ENCODE measurements at regions not wholly inside any gene's neighbourhood (a gene's known extent, or its start where the extent isn't known, plus 50 kb on each side); places are given as distances from the start of the nearest gene placed in this dataset.

- TF ChIP-seq CTCF (conservative IDR thresholded peaks at IDR 0.05 in 1 of 2, IDR thresholded peaks at IDR 0.05 in 1 of 2; ENCODE audit: low read depth in 1 of 2, low read length in 2 of 2) (no peak), EZH2 (IDR thresholded peaks at IDR 0.05; ENCODE audit: low read length, missing control alignments) (no peak)
- Histone ChIP-seq H3K9ac (ENCODE audit: insufficient read depth, low read length) (no peak overlapping the region), H3K27me3 (ENCODE audit: control insufficient read depth, insufficient read depth, low read length) (no peaks in the 10 kb centered on the region), H2AFZ (ENCODE audit: low read length) (no peak overlapping the region), H3K27ac (ENCODE audit: insufficient read depth, low read length) (no peak overlapping the region), H3K36me3 (ENCODE audit: control insufficient read depth, insufficient read depth, low read length) (no peaks in the 10 kb centered on the region), H4K20me1 (ENCODE audit: control insufficient read depth, extremely low read depth, insufficient read depth, low read length) (no peaks in the 10 kb centered on the region), H3K4me2 (ENCODE audit: extremely low read depth, insufficient read depth, low read length) (no peak overlapping the region), H3K79me2 (ENCODE audit: control insufficient read depth, insufficient read depth, low read length) (no peaks in the 10 kb centered on the region), H3K4me3 (replicated peaks in 1 of 4; ENCODE audit: control extremely low read depth in 1 of 4, insufficient read depth in 1 of 4, low read depth in 3 of 4, low read length in 4 of 4) (no peak overlapping the region), H3K9me3 (ENCODE audit: control insufficient read depth, insufficient read depth, low read depth, low read length) (no peaks in the 10 kb centered on the region), H3K4me1 (ENCODE audit: control insufficient read depth, extremely low read depth, insufficient read depth, low read length) (no peaks in the 10 kb centered on the region)
- no peak for DNase-seq (ENCODE audit: low read depth in 2 of 2)
These were observed 86.6 kb upstream of the FRMD6 start for GRCh38 chr14:51564986-51565604.

GRCh38 chr14:51566831-51567582, 84.7 kb upstream of the FRMD6 start:
- Histone ChIP-seq H3K36me3 (ENCODE audit: control insufficient read depth, insufficient read depth, low read length) (no peaks in the 10 kb centered on the region), H3K9me3 (ENCODE audit: control insufficient read depth, insufficient read depth, low read depth, low read length) (no peaks in the 10 kb centered on the region), H4K20me1 (ENCODE audit: control insufficient read depth, extremely low read depth, insufficient read depth, low read length) (no peaks in the 10 kb centered on the region), H3K79me2 (ENCODE audit: control insufficient read depth, insufficient read depth, low read length) (no peaks in the 10 kb centered on the region), H3K4me3 (replicated peaks in 1 of 4; ENCODE audit: control extremely low read depth in 1 of 4, insufficient read depth in 1 of 4, low read depth in 3 of 4, low read length in 4 of 4) (no peak overlapping the region), H3K4me2 (ENCODE audit: extremely low read depth, insufficient read depth, low read length) (no peak overlapping the region), H2AFZ (ENCODE audit: low read length) (no peak overlapping the region), H3K9ac (ENCODE audit: insufficient read depth, low read length) (no peak overlapping the region), H3K27ac (ENCODE audit: insufficient read depth, low read length) (no peak overlapping the region), H3K4me1 (ENCODE audit: control insufficient read depth, extremely low read depth, insufficient read depth, low read length) (no peaks in the 10 kb centered on the region), H3K27me3 (ENCODE audit: control insufficient read depth, insufficient read depth, low read length) (no peaks in the 10 kb centered on the region)
- no peak for TF ChIP-seq CTCF (conservative IDR thresholded peaks at IDR 0.05 in 1 of 2, IDR thresholded peaks at IDR 0.05 in 1 of 2; ENCODE audit: low read depth in 1 of 2, low read length in 2 of 2)
- TF ChIP-seq EZH2 (IDR thresholded peaks at IDR 0.05; ENCODE audit: low read length, missing control alignments), result no peak
- no peak for DNase-seq (ENCODE audit: low read depth in 2 of 2)

GRCh38 chr14:51568366-51568765, 83.3 kb upstream of the FRMD6 start:
- no peaks in the 10 kb centered on the region for H4K20me1 ChIP-seq (ENCODE audit: control insufficient read depth, extremely low read depth, insufficient read depth, low read length)
- no peak for DNase-seq (ENCODE audit: low read depth in 2 of 2)
- no peak overlapping the region for H2AFZ ChIP-seq (ENCODE audit: low read length)

More at GRCh38 chr14:51568366-51568765, 83.3 kb upstream of the FRMD6 start:
- Histone ChIP-seq H3K9me3 (ENCODE audit: control insufficient read depth, insufficient read depth, low read depth, low read length) (no peaks in the 10 kb centered on the region), H3K4me2 (ENCODE audit: extremely low read depth, insufficient read depth, low read length) (no peak overlapping the region), H3K4me3 (replicated peaks in 1 of 4; ENCODE audit: control extremely low read depth in 1 of 4, insufficient read depth in 1 of 4, low read depth in 3 of 4, low read length in 4 of 4) (no peak overlapping the region), H3K4me1 (ENCODE audit: control insufficient read depth, extremely low read depth, insufficient read depth, low read length) (no peaks in the 10 kb centered on the region), H3K27ac (ENCODE audit: insufficient read depth, low read length) (no peak overlapping the region), H3K27me3 (ENCODE audit: control insufficient read depth, insufficient read depth, low read length) (no peaks in the 10 kb centered on the region), H3K36me3 (ENCODE audit: control insufficient read depth, insufficient read depth, low read length) (no peaks in the 10 kb centered on the region), H3K79me2 (ENCODE audit: control insufficient read depth, insufficient read depth, low read length) (no peaks in the 10 kb centered on the region), H3K9ac (ENCODE audit: insufficient read depth, low read length) (no peak overlapping the region)
- TF ChIP-seq EZH2 (IDR thresholded peaks at IDR 0.05; ENCODE audit: low read length, missing control alignments) (no peak), CTCF (conservative IDR thresholded peaks at IDR 0.05 in 1 of 2, IDR thresholded peaks at IDR 0.05 in 1 of 2; ENCODE audit: low read depth in 1 of 2, low read length in 2 of 2) (no peak)

Measured in fibroblast of lung (primary cell).